Type B pancreatic cell (in vitro differentiated cells): ENCODE measurements at regions not wholly inside any gene's neighbourhood (a gene's known extent, or its start where the extent isn't known, plus 50 kb on each side); places are given as distances from the start of the nearest gene placed in this dataset.
A peak's percentile ranks its signal among the peaks of the same experiment; 100 is the strongest.

Source experiments
- DNase-seq: peaks from one replicate; pipeline ENCODE4 v3.0.0; 2021; ENCODE audit warnings: mixed read lengths; ENCODE audit not compliant: unreplicated experiment; ENCODE audit errors: extremely low spot score
- H3K27ac Mint-ChIP-seq: 2 replicates; pipeline ENCODE4 v1.8.0; 2021; ENCODE audit warnings: mild to moderate bottlenecking, mixed read lengths
- H3K27me3 Mint-ChIP-seq: 2 replicates; pipeline ENCODE4 v1.8.0; 2021; ENCODE audit warnings: mixed read lengths
- H3K36me3 Mint-ChIP-seq: 2 replicates; pipeline ENCODE4 v1.8.0; 2021; ENCODE audit warnings: mixed read lengths
- H3K4me1 Mint-ChIP-seq: one replicate; pipeline ENCODE4 v1.8.0; 2021; ENCODE audit warnings: mixed read lengths; ENCODE audit not compliant: unreplicated experiment
- H3K4me3 Mint-ChIP-seq: 2 replicates; pipeline ENCODE4 v1.8.0; 2021; ENCODE audit warnings: mild to moderate bottlenecking, mixed read lengths
- H3K9me3 Mint-ChIP-seq: 2 replicates; pipeline ENCODE4 v1.8.0; 2021; ENCODE audit warnings: mixed read lengths
- CTCF ChIP-seq: fragments of 200-600 bp; sonication (generic); conservative IDR thresholded peaks from 2 replicates; pipeline ENCODE4 v1.5.0; 2021; ENCODE audit warnings: antibody characterized with exemption, mild to moderate bottlenecking

- Mint-ChIP-seq H3K36me3 (no peaks in the 10 kb centered on the region), H3K27me3 (peaks cover 4% of the 10 kb centered on the region), H3K27ac (no peak overlapping the region), H3K9me3 (peaks cover 5% of the 10 kb centered on the region), H3K4me3 (no peak overlapping the region), H3K4me1 (peaks cover 22% of the 10 kb centered on the region)
- TF ChIP-seq CTCF, result no peak
- DNase-seq, result no peak
Measured at GRCh38 chr4:24002330-24002966, 112.6 kb upstream of the PPARGC1A start.

- Mint-ChIP-seq H3K27me3 (peaks cover 4% of the 10 kb centered on the region), H3K27ac (peak overlapping the region; percentile 40)
Measured at GRCh38 chr4:24001486-24002329, 111.9 kb upstream of the PPARGC1A start.

GRCh38 chr4:24000470-24000831 is 110.6 kb upstream of the PPARGC1A start:
- no peak for DNase-seq
- Mint-ChIP-seq H3K36me3 (no peaks in the 10 kb centered on the region), H3K4me3 (no peak overlapping the region), H3K4me1 (peaks cover 17% of the 10 kb centered on the region), H3K27me3 (peaks cover 12% of the 10 kb centered on the region), H3K9me3 (peaks cover 5% of the 10 kb centered on the region), H3K27ac (no peak overlapping the region)
- no peak for TF ChIP-seq CTCF

More at GRCh38 chr4:24001486-24002329, 111.9 kb upstream of the PPARGC1A start:
- H3K36me3 Mint-ChIP-seq, result no peaks in the 10 kb centered on the region
- TF ChIP-seq CTCF, result no peak
- DNase-seq, result no peak
- H3K9me3 Mint-ChIP-seq, result peaks cover 5% of the 10 kb centered on the region
- H3K4me1 Mint-ChIP-seq, result peaks cover 17% of the 10 kb centered on the region
- no peak overlapping the region for H3K4me3 Mint-ChIP-seq

GRCh38 chr4:23999714-24000469 is 110.0 kb upstream of the PPARGC1A start:
- Mint-ChIP-seq H3K36me3 (no peaks in the 10 kb centered on the region), H3K9me3 (peaks cover 5% of the 10 kb centered on the region)

More at GRCh38 chr4:23999714-24000469, 110.0 kb upstream of the PPARGC1A start:
- Mint-ChIP-seq H3K27ac (no peak overlapping the region), H3K4me3 (no peak overlapping the region), H3K27me3 (peaks cover 16% of the 10 kb centered on the region), H3K4me1 (peaks cover 17% of the 10 kb centered on the region)
- no peak for DNase-seq
- TF ChIP-seq CTCF, result no peak
